ENCODE measurements at regions not wholly inside any gene's neighbourhood (a gene's known extent, or its start where the extent isn't known, plus 50 kb on each side); places are given as distances from the start of the nearest gene placed in this dataset.

- DNase-seq (ENCODE audit: low spot score) = no peak
Measured at GRCh38 chr14:84792722-84793410, 737.1 kb upstream of the FLRT2 start.

- no peak for DNase-seq (ENCODE audit: low spot score)
Measured at GRCh38 chr14:84797326-84797725, 732.6 kb upstream of the FLRT2 start.

GRCh38 chr14:84804468-84804867 lies 725.5 kb upstream of the FLRT2 start:
- no peak for DNase-seq (ENCODE audit: low spot score)

- no peak for DNase-seq (ENCODE audit: low spot score)
Measured at GRCh38 chr14:84804895-84805294, 725.0 kb upstream of the FLRT2 start.

- DNase-seq (ENCODE audit: low spot score) = no peak
Measured at GRCh38 chr14:84806181-84806580, 723.8 kb upstream of the FLRT2 start.

GRCh38 chr14:84806622-84807021 lies 723.3 kb upstream of the FLRT2 start:
- no peak for DNase-seq (ENCODE audit: low spot score)

- no peak for DNase-seq (ENCODE audit: low spot score)
Measured at GRCh38 chr14:84807673-84808072, 722.3 kb upstream of the FLRT2 start.

- DNase-seq (ENCODE audit: low spot score) = no peak
Measured at GRCh38 chr14:84809158-84809557, 720.8 kb upstream of the FLRT2 start.

- no peak for DNase-seq (ENCODE audit: low spot score)
Measured at GRCh38 chr14:84814391-84814790, 715.6 kb upstream of the FLRT2 start.

- DNase-seq (ENCODE audit: low spot score) = no peak
Measured at GRCh38 chr14:84819528-84819927, 710.4 kb upstream of the FLRT2 start.

GRCh38 chr14:84825481-84826251 lies 704.3 kb upstream of the FLRT2 start:
- no peak for DNase-seq (ENCODE audit: low spot score)

- DNase-seq (ENCODE audit: low spot score) = no peak
Measured at GRCh38 chr14:84826294-84826693, 703.6 kb upstream of the FLRT2 start.

GRCh38 chr14:84850595-84850994 lies 679.3 kb upstream of the FLRT2 start:
- no peak for DNase-seq (ENCODE audit: low spot score)

- no peak for DNase-seq (ENCODE audit: low spot score)
Measured at GRCh38 chr14:84856751-84857534, 673.0 kb upstream of the FLRT2 start.

- no peak for DNase-seq (ENCODE audit: low spot score)
Measured at GRCh38 chr14:84857571-84857970, 672.4 kb upstream of the FLRT2 start.

GRCh38 chr14:84859116-84859515 lies 670.8 kb upstream of the FLRT2 start:
- DNase-seq (ENCODE audit: low spot score) = no peak

- DNase-seq (ENCODE audit: low spot score) = no peak
Measured at GRCh38 chr14:84864548-84865271, 665.2 kb upstream of the FLRT2 start.

- no peak for DNase-seq (ENCODE audit: low spot score)
Measured at GRCh38 chr14:84871734-84872133, 658.2 kb upstream of the FLRT2 start.

- no peak for DNase-seq (ENCODE audit: low spot score)
Measured at GRCh38 chr14:84874436-84874835, 655.5 kb upstream of the FLRT2 start.

- no peak for DNase-seq (ENCODE audit: low spot score)
Measured at GRCh38 chr14:84877061-84877460, 652.9 kb upstream of the FLRT2 start.

- no peak for DNase-seq (ENCODE audit: low spot score)
Measured at GRCh38 chr14:84882830-84883229, 647.1 kb upstream of the FLRT2 start.

- no peak for DNase-seq (ENCODE audit: low spot score)
Measured at GRCh38 chr14:84885061-84885460, 644.9 kb upstream of the FLRT2 start.

Measured in CD4-positive, alpha-beta T cell treated with Interleukin-6 at 100 ng/mL for 8 hours (primary cell).